SK-N-SH (cell line): ENCODE measurements at regions not wholly inside any gene's neighbourhood (a gene's known extent, or its start where the extent isn't known, plus 50 kb on each side); places are given as distances from the start of the nearest gene placed in this dataset.
A peak's percentile ranks its signal among the peaks of the same experiment; 100 is the strongest.
"Not testable (repeated sequence)": the region's sequence is repeated elsewhere in the genome, so short reads cannot be mapped to it uniquely, and the experiment has no call there.

Experiments
- CTCF ChIA-PET: fragments of 300-600, 350-600 bp; formaldehyde crosslinking; extraction: SDS; loops from one replicate; lab custom pipeline; 2021; lab: Yijun Ruan, JAX
- POLR2A ChIA-PET: fragments of 350-600 bp; sonication (Branson Sonifier 250); formaldehyde crosslinking; extraction: SDS; loops from one replicate; lab custom pipeline; 2020; ENCODE audit warnings: antibody characterized with exemption, inconsistent platforms; lab: Yijun Ruan, JAX
- DNase-seq: peaks from one replicate; pipeline ENCODE4 v3.0.0; 2012
- H2AFZ ChIP-seq: fragments of 200-600 bp; sonication (generic); 2 replicates; pipeline ENCODE4 v1.8.1; 2016; ENCODE audit warnings: antibody characterized with exemption, mild to moderate bottlenecking, low read depth
- H3F3A ChIP-seq: fragments of 200-600 bp; sonication (generic); replicated peaks from 2 replicates; pipeline ENCODE3; 2016; ENCODE audit warnings: antibody characterized with exemption, mild to moderate bottlenecking; ENCODE audit not compliant: insufficient read depth
- H3K27ac ChIP-seq, 2 experiments: fragments of 200-500 bp in 1 of 2; fragments of 200-600 bp in 1 of 2; sonication (Bioruptor generic) in 1 of 2; sonication (generic), shearing (Covaris generic) in 1 of 2; 2 replicates each; pipeline versions ENCODE4 v1.5.1 to v1.6.1; 2014 to 2016; ENCODE audit warnings: low read depth in 2 of 2, inconsistent platforms in 1 of 2, low read length in 1 of 2, mild to moderate bottlenecking in 1 of 2, mixed read lengths in 1 of 2
- H3K27me3 ChIP-seq: fragments of 200-600 bp; sonication (generic), shearing (Covaris generic); 2 replicates; pipeline ENCODE4 v1.6.1; 2016; ENCODE audit warnings: mixed run types; ENCODE audit not compliant: insufficient read depth
- H3K36me3 ChIP-seq, 2 experiments: fragments of 200-500 bp in 1 of 2; fragments of 200-600 bp in 1 of 2; sonication (Bioruptor generic) in 1 of 2; sonication (generic) in 1 of 2; replicated peaks in 1 of 2; 2 replicates each; pipeline versions ENCODE3 to v1.5.1; 2014 to 2016; ENCODE audit warnings: low read length in 1 of 2, mild to moderate bottlenecking in 1 of 2; ENCODE audit not compliant: insufficient read depth in 2 of 2, control insufficient read depth in 1 of 2
- H3K4me1 ChIP-seq, 2 experiments: fragments of 200-500 bp in 1 of 2; fragments of 200-600 bp in 1 of 2; sonication (Bioruptor generic) in 1 of 2; sonication (generic), shearing (Covaris generic) in 1 of 2; 2 replicates each; pipeline versions ENCODE4 v1.5.1 to v1.6.1; 2014 to 2016; ENCODE audit warnings: low read depth in 1 of 2, low read length in 1 of 2, mixed run types in 1 of 2; ENCODE audit not compliant: insufficient read depth in 2 of 2, control insufficient read depth in 1 of 2
- H3K4me2 ChIP-seq: fragments of 200-600 bp; sonication (generic), shearing (Covaris generic); 2 replicates; pipeline ENCODE4 v1.6.1; 2017; ENCODE audit warnings: mixed run types
- H3K4me3 ChIP-seq, 2 experiments: fragments of 200-500 bp in 1 of 2; fragments of 200-600 bp in 1 of 2; sonication (Bioruptor generic) in 1 of 2; sonication (generic), shearing (Covaris generic) in 1 of 2; 2 replicates each; pipeline versions ENCODE4 v1.5.1 to v1.8.1; 2014 to 2016; ENCODE audit warnings: low read depth in 2 of 2, inconsistent platforms in 1 of 2, low read length in 1 of 2, mild to moderate bottlenecking in 1 of 2, mixed read lengths in 1 of 2, moderate library complexity in 1 of 2
- H3K79me2 ChIP-seq: fragments of 200-600 bp; sonication (generic); 2 replicates; pipeline ENCODE4 v1.8.1; 2017; ENCODE audit warnings: mild to moderate bottlenecking; ENCODE audit not compliant: insufficient read depth
- H3K9ac ChIP-seq: fragments of 200-600 bp; sonication (generic); 2 replicates; pipeline ENCODE4 v1.6.1; 2017; ENCODE audit warnings: mixed run types
- H3K9me2 ChIP-seq: fragments of 200-600 bp; sonication (generic); 2 replicates; pipeline ENCODE4 v1.6.1; 2017; ENCODE audit warnings: mixed run types
- H3K9me3 ChIP-seq: fragments of 200-600 bp; sonication (generic); 2 replicates; pipeline ENCODE4 v1.6.1; 2017; ENCODE audit warnings: mixed run types, mild to moderate bottlenecking, moderate library complexity
- H4K20me1 ChIP-seq: fragments of 200-600 bp; sonication (generic); 2 replicates; pipeline ENCODE4 v1.6.1; 2017; ENCODE audit warnings: mild to moderate bottlenecking, mixed run types; ENCODE audit not compliant: insufficient read depth
- EP300 ChIP-seq, 2 experiments: IDR thresholded peaks; 2 replicates each; pipeline versions ENCODE4 v1.4.0 to v1.6.1; 2012; ENCODE audit warnings: borderline replicate concordance in 1 of 2, low read depth in 1 of 2, low read length in 1 of 2
- GATA2 ChIP-seq: sonication (generic); formaldehyde crosslinking; IDR thresholded peaks from 2 replicates; pipeline ENCODE4 v1.5.0; 2020; ENCODE audit warnings: mild to moderate bottlenecking, missing genetic modification reagents
- MEF2A ChIP-seq: IDR thresholded peaks from 2 replicates; pipeline ENCODE4 v1.4.0; 2012; ENCODE audit warnings: low read depth, borderline replicate concordance
- MXI1 ChIP-seq: IDR thresholded peaks from 2 replicates; pipeline ENCODE4 v1.6.1; 2012; ENCODE audit warnings: mild to moderate bottlenecking, low read depth, low read length, improper control_type of control experiment
- SMC3 ChIP-seq: IDR thresholded peaks from 2 replicates; pipeline ENCODE4 v1.6.1; 2012; ENCODE audit warnings: low read depth, low read length, improper control_type of control experiment
- WGBS: methylation state at CpG from one replicate; pipeline ENCODE4 v1.1.6; 2017; ENCODE audit warnings: low lambda C conversion rate; 5-methylcytosine and 5-hydroxymethylcytosine counted together
- TF ChIP-seq, protein P1 (sequence below): IDR thresholded peaks from 2 replicates; pipeline ENCODE4; 2012
- TF ChIP-seq, protein P2 (sequence below): fragments of 200-600 bp; sonication (generic); IDR thresholded peaks from 2 replicates; pipeline ENCODE4 v1.6.1; 2017; ENCODE audit warnings: antibody characterized with exemption, mild to moderate bottlenecking, moderate library complexity
- TF ChIP-seq, protein P3 (sequence below): IDR thresholded peaks from 2 replicates; pipeline ENCODE4 v1.6.1; 2012; ENCODE audit warnings: mild to moderate bottlenecking, low read depth, low read length, moderate library complexity
- TF ChIP-seq, protein P4 (sequence below): fragments of 150-350 bp; IDR thresholded peaks from 2 replicates; pipeline ENCODE4 v1.6.1; 2016; ENCODE audit warnings: mild to moderate bottlenecking, low read depth, low read length

DNA sequence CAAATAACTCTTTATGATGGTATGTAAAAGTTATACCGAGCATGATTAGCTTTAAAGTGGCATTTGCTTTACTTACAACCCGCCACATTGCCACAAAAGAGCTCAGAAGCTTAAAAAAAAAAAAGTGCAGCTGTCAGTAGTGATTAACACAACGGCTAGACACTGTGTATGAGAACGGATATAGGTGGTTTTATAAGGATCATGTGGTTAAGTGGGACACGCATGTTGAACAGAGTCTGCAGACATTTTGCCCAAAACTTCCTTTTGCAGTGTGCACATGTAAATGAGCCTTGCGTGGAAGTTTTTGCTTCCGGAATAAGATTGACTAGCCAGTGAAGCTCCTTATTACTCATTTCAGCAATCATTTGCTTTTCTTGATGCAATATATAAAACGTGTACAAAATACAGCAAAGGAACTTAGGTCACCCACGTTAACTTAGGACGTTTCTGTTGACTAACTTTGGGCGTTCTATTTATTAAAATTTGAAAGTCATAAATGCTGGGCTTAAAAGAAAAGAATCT is 58.7 kb upstream of the RGS1 start:
- no peak overlapping the region for H3K9ac ChIP-seq
- H3K4me3 ChIP-seq = no peak overlapping the region
- no peaks in the 10 kb centered on the region for H3K79me2 ChIP-seq
- no peak for DNase-seq
- no peak overlapping the region for H3K4me2 ChIP-seq
- peak overlapping the region in 1 of 2 experiments; percentile 10; a peak in 1 of 4 replicates for H3K27ac ChIP-seq
- H2AFZ ChIP-seq = peak overlapping the region; percentile 70
- no peaks in the 10 kb centered on the region for H4K20me1 ChIP-seq
- no peaks in the 10 kb centered on the region for H3K9me3 ChIP-seq
- H3K36me3 ChIP-seq = no peaks in the 10 kb centered on the region
- H3K27me3 ChIP-seq = no peaks in the 10 kb centered on the region
- TF ChIP-seq, protein P1, sequence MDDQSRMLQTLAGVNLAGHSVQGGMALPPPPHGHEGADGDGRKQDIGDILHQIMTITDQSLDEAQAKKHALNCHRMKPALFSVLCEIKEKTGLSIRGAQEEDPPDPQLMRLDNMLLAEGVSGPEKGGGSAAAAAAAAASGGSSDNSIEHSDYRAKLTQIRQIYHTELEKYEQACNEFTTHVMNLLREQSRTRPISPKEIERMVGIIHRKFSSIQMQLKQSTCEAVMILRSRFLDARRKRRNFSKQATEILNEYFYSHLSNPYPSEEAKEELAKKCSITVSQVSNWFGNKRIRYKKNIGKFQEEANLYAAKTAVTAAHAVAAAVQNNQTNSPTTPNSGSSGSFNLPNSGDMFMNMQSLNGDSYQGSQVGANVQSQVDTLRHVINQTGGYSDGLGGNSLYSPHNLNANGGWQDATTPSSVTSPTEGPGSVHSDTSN = no peak
- TF ChIP-seq MEF2A (no peak), MXI1 (no peak), GATA2 (CRISPR knock-in tag) (no peak), EP300 (IDR thresholded peaks at IDR 0.05; ENCODE audit: borderline replicate concordance in 1 of 2, low read depth in 1 of 2, low read length in 1 of 2) (no peak), SMC3 (no peak)
- TF ChIP-seq, protein P2, sequence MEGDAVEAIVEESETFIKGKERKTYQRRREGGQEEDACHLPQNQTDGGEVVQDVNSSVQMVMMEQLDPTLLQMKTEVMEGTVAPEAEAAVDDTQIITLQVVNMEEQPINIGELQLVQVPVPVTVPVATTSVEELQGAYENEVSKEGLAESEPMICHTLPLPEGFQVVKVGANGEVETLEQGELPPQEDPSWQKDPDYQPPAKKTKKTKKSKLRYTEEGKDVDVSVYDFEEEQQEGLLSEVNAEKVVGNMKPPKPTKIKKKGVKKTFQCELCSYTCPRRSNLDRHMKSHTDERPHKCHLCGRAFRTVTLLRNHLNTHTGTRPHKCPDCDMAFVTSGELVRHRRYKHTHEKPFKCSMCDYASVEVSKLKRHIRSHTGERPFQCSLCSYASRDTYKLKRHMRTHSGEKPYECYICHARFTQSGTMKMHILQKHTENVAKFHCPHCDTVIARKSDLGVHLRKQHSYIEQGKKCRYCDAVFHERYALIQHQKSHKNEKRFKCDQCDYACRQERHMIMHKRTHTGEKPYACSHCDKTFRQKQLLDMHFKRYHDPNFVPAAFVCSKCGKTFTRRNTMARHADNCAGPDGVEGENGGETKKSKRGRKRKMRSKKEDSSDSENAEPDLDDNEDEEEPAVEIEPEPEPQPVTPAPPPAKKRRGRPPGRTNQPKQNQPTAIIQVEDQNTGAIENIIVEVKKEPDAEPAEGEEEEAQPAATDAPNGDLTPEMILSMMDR = no peak
- TF ChIP-seq, protein P3, sequence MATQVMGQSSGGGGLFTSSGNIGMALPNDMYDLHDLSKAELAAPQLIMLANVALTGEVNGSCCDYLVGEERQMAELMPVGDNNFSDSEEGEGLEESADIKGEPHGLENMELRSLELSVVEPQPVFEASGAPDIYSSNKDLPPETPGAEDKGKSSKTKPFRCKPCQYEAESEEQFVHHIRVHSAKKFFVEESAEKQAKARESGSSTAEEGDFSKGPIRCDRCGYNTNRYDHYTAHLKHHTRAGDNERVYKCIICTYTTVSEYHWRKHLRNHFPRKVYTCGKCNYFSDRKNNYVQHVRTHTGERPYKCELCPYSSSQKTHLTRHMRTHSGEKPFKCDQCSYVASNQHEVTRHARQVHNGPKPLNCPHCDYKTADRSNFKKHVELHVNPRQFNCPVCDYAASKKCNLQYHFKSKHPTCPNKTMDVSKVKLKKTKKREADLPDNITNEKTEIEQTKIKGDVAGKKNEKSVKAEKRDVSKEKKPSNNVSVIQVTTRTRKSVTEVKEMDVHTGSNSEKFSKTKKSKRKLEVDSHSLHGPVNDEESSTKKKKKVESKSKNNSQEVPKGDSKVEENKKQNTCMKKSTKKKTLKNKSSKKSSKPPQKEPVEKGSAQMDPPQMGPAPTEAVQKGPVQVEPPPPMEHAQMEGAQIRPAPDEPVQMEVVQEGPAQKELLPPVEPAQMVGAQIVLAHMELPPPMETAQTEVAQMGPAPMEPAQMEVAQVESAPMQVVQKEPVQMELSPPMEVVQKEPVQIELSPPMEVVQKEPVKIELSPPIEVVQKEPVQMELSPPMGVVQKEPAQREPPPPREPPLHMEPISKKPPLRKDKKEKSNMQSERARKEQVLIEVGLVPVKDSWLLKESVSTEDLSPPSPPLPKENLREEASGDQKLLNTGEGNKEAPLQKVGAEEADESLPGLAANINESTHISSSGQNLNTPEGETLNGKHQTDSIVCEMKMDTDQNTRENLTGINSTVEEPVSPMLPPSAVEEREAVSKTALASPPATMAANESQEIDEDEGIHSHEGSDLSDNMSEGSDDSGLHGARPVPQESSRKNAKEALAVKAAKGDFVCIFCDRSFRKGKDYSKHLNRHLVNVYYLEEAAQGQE = no peak
- TF ChIP-seq, protein P4, sequence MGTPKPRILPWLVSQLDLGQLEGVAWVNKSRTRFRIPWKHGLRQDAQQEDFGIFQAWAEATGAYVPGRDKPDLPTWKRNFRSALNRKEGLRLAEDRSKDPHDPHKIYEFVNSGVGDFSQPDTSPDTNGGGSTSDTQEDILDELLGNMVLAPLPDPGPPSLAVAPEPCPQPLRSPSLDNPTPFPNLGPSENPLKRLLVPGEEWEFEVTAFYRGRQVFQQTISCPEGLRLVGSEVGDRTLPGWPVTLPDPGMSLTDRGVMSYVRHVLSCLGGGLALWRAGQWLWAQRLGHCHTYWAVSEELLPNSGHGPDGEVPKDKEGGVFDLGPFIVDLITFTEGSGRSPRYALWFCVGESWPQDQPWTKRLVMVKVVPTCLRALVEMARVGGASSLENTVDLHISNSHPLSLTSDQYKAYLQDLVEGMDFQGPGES = no peak
- TF ChIP-seq, all 33 proteins: peak for 0
- CTCF ChIA-PET = interaction anchor here (1.5 kb wide), 1 partner anchor 20 kb away, joined by 4 read pairs; no protein-coding TSS in a partner anchor
- POLR2A ChIA-PET = no interaction called here
- H3K4me1 ChIP-seq = peaks cover 0 to 47% of the 10 kb centered on the region in 2 experiments; a peak in 2 of 4 replicates
- peaks cover 7% of the 10 kb centered on the region for H3F3A ChIP-seq
- WGBS = 66% methylated on average over 11 of the region's 11 CpGs
- no peaks in the 10 kb centered on the region for H3K9me2 ChIP-seq

DNA sequence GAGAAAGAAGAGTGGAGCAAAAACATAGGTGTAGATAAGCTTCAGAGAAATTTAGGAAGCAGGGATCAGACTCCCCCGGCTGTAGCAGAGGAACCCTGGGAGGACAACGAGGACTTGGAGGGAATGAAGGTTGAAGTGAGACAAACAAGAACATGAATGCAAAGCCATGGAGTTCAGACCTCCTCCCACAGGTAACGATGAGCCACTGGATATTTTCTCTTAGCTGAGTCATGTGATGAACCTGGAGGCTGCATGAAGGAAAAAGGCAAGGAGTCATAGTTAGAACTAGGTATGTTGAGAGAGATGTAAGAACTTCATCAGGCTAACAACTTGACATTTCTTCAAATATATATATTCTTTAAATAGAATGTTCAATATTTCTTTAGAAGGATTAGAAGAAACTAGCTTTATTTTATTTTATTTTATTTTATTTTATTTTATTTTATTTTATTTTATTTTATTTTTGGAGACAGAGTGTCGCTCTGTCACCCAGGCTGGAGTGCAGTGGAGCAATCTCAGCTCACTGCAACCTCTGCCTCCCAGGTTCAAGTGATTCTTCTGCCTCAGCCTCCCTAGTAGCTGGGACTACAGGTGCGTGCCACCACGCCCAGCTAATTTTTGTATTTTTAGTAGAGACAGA is 57.7 kb upstream of the RGS1 start:
- H3K27ac ChIP-seq, H3K4me3 ChIP-seq, H4K20me1 ChIP-seq, H3K36me3 ChIP-seq, H3K4me2 ChIP-seq, H3K9me2 ChIP-seq, CTCF ChIA-PET, H3K9ac ChIP-seq, H3K9me3 ChIP-seq, POLR2A ChIA-PET, H3K27me3 ChIP-seq, H3K79me2 ChIP-seq, DNase-seq: not testable (repeated sequence)
- peak overlapping the region; percentile 70; the same call in 1 of the 2 replicates for H2AFZ ChIP-seq
- peaks cover 17% of the 10 kb centered on the region for H3F3A ChIP-seq
- H3K4me1 ChIP-seq = peaks cover 0 to 48% of the 10 kb centered on the region in 2 experiments; a peak in 2 of 4 replicates
- WGBS = 78% methylated on average over 6 of the region's 6 CpGs
